ENCODE measurements at regions not wholly inside any gene's neighbourhood (a gene's known extent, or its start where the extent isn't known, plus 50 kb on each side); places are given as distances from the start of the nearest gene placed in this dataset.
"Not testable (repeated sequence)": the region's sequence is repeated elsewhere in the genome, so short reads cannot be mapped to it uniquely, and the experiment has no call there.

DNA sequence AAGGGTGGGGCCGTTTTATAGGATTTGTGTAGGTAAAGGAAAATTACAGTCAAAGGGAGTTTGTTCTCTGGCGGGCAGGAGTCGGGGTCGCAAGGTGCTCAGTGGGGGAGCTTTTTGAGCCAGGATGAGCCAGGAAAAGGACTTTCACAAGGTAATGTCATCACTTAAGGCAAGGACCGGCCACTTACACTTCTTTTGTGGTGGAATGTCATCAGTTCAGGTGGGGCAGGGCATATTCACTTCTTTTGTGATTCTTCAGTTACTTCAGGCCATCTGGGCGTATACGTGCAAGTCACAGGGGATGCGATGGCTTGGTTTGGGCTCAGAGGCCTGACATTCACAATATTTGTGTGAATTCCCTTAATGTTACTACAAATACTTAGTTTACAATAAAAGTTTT is 88.2 kb upstream of the MAP3K7 start:
- DNase-seq, result not testable (repeated sequence)

DNA sequence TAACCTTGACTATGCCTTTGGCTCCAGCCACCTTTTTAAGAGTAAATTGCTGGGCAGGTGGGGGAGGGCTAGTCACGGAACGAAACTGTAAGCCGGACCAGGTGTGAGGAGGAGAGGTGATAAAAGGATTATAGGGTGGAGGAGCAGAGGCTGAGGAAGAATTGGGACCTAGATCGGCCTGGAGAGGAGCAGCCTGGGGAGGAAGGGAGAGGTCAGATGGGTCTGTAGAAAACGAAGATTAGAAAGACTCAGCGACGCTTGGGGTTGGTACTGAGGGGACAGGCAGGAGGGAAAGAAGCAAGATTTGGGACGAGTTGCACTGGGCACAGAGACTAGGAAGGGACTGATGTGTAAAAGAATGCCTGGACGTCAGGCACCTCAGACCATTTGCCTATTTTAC is 87.2 kb upstream of the MAP3K7 start:
- not testable (repeated sequence) for DNase-seq

DNA sequence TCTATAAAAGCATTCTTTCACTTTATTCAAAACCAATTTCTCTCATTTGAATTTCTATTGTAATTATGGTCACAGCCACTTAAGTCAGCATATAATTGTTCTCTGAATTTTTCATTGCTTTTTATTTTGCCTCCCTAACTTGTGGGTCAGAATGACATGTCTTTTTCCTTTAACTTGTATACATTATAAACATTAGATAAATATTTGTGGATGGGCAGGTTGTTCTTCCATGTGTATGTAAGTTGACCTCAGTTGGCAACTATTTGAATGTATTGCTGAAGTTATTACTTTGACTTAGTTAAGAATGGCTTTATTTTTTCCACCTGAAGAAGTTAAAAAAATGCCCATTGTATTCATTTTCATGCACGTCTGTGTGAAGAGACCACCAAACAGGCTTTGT is 83.0 kb upstream of the MAP3K7 start:
- no peak for DNase-seq

DNA sequence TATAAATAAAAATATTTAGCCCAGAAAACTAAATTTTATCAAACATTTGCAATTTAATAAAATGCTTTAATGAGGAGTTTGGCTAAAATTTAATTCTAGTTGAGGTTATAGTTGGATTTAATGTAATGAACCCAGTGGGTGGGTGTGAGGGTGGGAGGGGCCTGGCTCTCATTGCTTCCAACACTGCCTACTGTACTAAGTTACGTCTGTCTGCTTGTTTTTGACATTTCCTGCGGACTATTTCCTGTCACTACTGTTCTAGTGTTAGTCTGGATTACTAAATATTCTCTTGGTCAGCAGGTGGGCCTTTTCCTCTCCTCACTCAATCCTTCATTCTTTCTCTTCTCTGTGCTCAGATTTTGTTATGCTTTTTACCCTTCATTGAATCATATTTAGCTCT is 82.5 kb upstream of the MAP3K7 start:
- DNase-seq, result no peak

DNA sequence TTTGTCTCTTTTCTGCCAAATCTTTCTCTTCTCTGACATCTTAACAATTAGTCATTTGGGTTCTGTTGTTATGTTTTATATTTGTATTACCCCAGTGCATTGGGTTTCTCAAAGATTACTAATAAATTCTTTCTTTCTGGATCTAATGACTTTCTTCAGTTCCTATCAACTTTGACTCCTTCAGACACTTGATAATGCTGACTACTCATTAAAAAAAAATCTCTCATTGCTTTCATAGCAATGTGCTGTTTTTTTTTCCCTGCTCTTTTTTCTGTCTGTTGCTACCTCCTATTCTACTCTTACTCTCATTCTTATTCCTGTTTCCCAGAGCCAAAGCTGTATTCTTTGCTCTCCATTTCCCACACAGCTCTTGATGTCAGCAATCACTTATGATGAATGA is 81.3 kb upstream of the MAP3K7 start:
- DNase-seq, result no peak

DNA sequence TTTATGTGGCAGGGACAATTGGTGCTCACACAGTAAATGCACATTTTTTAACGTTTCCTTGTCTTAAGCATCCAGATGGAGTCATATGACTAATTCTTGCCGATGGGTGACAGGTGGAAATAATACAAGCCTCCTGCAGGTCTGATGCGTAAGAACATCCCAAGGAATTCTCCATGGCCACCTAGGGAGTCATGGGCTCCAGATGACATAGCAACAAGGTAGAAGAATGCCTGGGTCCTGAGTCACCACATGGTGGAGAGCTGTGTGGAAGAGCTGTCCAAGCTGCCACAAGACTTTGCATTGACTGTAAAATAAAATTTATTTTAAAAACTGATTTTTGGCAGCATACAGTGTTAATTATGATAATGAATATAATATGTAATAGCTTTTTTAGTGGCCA is 77.0 kb upstream of the MAP3K7 start:
- DNase-seq, result no peak

DNA sequence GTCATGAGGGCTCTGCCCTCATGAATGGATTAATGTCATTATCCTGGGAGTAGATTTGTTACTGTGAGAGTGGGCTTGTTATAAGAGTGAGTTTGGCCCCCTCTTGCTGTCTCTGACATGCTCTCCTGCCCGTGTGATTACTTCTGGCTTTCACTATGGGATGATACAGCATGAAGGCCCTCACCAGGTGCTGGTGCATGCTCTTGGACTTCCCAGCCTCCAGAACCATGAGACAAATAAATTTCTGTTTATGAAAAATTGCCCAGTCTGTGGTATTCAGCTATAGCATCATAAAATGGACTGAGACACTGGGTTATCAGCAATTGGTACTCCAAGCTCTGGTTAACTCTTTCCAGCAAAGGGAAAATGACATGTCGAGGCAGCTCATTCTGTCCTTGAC is 76.2 kb upstream of the MAP3K7 start:
- no peak for DNase-seq

DNA sequence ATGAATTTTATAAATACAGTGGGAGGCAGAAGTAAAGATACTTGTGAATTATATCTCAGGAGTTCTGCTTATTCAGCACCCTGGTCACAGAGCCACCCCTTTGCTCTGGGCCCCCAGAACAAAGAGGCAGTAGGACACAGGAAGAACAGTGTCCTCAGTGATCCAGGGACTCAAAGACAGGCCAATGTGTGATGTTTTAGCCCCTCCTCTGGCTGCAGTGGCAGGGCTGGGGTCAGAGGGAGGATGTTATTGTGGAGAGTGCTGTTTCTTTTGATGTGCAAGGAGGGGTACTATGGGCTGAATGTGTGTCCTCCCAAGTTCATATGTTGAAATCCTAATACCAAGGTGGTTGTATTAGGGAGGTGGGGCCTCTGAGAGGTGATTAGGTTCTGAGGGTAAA is 74.1 kb upstream of the MAP3K7 start:
- DNase-seq, result no peak

DNA sequence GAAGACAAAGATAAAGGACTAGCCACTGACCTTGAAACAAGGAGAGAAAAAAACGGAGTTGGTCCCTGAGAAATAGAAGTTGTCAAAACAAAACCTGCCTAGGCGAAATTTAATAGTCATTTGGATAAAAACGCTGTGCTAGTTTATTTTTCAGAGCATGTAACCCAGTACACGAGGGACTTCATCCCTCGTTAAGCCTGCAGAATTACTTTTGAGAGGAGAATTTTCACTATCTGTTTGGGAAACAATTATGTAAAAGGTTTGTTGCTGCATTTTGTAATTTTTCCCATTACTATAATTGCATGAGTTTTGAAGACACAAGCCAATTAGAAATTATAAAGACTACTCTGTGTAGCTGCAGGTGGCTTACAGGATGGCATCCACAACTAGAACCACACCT is 71.6 kb upstream of the MAP3K7 start:
- DNase-seq, result no peak

DNA sequence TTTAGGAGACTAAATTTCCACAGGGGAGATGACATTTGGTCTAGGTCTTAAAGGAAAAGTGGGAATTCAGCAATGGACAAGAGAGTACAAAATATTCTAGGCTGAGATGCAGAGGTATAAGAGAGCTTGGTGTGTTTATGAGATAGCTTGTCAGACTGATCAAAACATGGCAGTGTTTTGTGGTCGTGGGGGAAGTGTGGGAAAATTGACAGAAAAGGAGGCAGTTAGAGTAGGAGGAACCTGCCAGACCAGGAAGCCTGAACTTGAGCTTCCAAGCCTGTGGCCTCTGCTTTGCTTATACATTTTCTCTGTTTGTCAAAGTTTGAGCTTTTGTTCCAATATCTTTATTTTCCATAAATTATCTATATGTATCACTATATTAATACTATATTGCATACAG is 69.5 kb upstream of the MAP3K7 start:
- DNase-seq, result no peak

DNA sequence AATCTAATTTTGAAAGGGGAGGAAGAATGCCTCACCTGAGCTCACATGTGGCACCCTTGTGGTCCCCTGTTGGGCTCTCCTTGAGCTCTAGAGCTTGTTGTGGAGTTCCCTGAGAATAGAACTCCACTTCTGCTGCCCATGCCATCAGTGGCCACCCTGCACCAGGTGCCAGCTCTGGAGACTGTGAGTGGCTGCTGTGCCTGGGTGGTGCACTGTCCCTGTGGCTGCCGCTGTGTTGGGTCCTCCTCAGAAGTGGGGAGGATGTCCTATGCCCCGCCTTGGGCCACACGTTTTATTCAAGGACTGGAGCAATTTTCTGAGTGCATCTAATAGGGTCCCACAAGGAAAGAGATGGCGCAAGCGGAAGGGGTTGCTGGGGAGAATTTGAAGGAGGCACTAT is 67.9 kb upstream of the MAP3K7 start:
- DNase-seq, result no peak

DNA sequence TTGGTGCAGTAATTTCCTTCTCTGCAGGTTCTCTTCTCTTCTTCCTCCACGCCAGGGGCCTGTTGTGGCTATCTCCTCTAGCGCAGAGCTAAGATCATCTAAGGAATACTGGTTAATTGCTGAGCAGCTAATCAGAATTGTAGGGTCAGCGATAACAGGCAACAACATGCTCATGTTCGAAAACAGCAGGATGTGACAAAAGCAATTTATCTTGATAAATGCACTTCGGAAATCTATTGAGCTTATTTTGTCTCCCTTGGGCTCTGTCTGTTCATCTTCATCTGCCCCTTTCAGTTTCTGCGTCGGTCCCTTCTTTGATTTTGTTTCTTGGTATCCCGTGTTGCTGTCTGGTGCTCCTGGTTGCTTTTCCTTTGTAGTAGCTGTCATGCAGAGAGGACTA is 67.3 kb upstream of the MAP3K7 start:
- no peak for DNase-seq

DNA sequence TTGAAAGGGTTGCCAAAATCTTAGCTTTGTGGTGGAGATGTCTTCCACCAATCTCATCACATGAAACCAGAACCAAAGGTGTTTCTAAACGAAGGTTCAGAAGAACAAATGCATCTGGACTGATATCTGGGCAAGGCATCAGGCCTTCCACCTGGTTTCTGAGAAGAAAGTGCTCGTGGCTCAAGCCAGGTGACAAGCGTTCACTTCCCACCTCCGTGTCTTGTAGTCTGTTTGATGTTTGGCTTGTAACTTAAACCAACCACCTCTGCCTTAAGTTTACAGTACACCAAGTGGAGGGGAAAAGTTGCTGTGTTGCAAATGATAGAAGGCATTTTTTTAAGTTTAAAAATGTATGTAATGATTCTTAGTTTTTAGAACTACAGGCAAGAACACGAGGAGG is 66.9 kb upstream of the MAP3K7 start:
- no peak for DNase-seq

DNA sequence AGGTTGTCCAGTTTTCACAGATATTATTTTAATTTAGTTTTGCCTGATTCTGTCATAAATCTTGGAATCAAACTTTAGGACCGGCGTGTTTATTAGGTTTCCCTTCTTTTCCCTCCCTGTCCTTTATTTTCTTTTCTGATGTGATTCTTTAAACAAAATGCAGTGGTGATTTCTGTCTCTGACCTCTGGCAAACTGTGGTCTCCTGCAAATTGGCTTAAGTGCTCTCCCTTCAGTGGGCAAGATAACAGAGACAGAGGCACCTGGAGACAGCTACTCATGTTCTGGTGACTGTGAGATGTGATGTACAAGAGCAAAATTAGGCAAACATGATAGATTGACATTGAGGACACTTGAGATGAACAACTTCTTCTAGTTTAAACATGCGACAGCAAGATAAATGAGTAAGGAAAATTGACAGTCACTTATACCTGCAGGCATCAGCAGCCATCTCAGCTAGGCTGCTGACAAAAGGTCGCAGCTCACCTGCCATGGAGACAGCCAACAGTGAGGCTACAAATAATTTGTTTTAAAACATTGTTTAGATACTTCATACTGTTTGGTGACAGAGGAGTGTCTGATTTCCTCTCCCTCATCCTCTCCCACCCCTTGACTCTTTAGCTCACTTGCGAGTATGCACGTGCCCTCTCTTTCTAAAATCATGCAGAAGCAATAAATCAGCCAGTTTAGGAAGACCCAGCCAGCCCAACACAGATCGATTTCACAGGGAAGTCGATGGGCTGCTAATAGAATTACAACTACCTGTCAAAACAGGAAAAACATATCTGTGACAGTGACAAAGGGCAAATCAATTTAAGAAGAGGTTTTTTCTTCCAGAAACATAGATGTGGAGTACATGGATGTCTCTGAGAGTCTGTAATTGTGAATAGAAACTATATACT is 63.4 kb upstream of the MAP3K7 start:
- DNase-seq, result no peak

DNA sequence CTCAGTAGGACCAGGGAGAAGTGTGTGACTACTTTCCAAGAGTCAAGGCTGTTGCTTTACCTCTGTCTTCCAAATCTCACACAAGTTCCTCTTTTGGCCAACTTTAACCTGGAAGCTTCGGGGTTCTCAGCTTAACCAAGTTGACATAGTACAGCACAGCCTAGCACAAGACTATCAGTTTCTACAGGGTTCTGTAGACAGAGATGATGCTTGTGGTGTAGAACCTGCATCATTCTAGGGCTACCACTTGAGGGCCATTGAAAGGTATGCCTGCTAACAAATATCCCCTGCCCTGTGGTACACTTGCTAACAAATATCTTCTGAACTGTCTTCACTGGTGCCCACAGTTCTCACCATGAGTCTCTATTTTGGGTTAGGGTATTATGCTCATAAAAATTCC is 62.0 kb upstream of the MAP3K7 start:
- no peak for DNase-seq

DNA sequence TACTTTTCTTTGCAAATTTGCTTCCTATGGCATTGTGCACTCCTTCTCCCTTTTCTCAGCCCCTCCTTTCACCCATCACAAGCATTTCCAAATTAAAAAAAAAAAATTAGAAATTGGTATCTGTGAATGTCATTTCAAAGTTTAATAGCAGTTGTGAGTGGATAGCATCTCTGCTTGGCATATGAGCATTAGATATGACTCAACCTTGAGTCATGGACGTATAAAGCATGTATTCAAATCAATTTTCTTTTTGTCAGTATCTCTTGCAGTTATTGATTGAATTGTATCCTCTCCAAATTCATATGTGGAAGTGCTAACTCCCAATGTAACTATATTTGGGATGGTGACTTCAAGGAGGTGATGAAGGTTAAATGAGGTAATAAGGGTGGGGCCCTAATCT is 60.1 kb upstream of the MAP3K7 start:
- no peak for DNase-seq

DNA sequence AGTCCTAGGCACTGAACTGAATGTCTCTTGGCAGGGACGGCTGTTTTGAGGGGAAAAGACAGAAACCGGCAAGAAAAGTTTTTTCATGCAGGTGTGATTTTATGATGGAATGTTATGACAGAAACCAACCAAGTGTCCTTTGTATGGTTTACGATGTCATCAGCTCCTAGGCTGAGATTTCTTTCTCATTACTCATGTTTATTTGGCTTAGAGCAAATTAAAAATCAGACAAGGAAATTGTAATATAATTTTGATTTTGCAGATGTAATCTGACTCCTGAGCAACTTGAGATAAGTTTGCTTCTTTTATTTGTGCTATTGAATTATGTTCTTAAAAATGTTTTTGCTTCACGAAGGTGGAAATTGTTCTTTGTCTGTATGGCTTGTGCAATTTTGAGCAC is 58.8 kb upstream of the MAP3K7 start:
- no peak for DNase-seq

DNA sequence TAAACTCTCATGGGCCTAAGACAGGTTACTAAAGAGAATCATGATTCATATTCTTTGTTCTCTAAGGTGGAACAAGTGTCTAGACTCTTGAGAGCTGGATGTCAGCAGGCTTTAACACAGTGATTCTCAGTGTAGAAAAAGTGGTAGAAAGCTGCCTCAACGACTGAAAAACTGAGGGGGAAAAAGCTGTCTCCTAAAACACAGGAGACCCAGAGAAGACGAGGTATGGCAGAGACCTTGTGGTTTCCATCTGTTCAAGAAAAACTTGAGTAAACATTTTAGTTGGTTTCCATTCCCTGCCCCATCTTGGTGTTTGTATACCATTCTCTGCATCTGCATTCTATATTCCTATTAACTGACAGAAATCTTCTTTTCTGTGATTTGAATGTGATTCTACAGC is 57.6 kb upstream of the MAP3K7 start:
- no peak for DNase-seq

DNA sequence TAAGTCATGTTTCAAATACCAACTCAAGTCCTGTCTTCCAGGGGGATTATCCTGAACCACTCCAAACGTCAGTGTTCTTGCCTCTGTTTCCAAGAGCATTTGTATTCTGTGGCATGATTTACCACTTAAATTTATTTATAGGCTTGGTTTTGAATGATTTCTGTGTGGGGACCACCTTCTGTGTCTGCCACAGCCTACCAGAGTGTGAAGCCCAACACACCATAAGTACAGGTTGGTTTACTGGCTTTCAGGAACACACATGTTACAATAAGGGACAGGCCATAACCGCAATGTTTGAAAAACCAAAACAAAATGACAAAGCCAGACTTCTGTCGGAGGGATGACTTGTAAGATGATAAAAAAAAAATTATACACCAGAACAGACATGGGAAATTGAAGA is 56.5 kb upstream of the MAP3K7 start:
- no peak for DNase-seq

DNA sequence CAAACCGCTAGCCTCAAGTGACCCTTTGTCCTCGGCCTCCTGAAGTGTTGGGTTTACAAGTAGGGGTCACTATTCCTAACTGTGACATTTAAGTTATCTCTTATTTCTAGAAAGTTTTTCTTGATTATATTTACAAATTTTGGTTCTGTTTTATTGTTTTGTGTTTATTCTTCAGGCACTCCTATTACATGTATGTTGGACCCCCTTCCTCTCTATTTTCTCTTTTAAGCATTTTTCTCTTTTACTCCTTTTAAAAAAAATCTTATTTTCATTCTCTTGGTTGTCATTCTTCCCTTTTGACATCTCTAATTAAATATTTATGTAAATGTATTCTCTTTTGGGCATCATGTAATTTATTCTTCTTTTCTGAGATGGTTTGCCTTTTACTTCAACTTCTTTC is 50.4 kb upstream of the MAP3K7 start:
- DNase-seq, result no peak
